BE2C (cell line): ENCODE measurements at regions not wholly inside any gene's neighbourhood (a gene's known extent, or its start where the extent isn't known, plus 50 kb on each side); places are given as distances from the start of the nearest gene placed in this dataset.

Experiments used
- DNase-seq: peaks from one replicate; pipeline ENCODE4 v3.0.0-alpha.2; 2020
- H3K27me3 ChIP-seq: fragments of 250-450 bp; sonication (Bioruptor Pico); 2 replicates; pipeline ENCODE4 v1.5.1; 2020; ENCODE audit warnings: mild to moderate bottlenecking
- H3K36me3 ChIP-seq: fragments of 250-450 bp; sonication (Bioruptor Pico); 2 replicates; pipeline ENCODE4 v1.5.1; 2020; ENCODE audit warnings: mild to moderate bottlenecking
- H3K4me1 ChIP-seq: fragments of 250-450 bp; sonication (Bioruptor Pico); 2 replicates; pipeline ENCODE4 v1.5.1; 2020
- H3K4me3 ChIP-seq: 2 replicates; pipeline ENCODE4 v1.5.1; 2011; ENCODE audit warnings: low read depth, low read length
- H3K9me3 ChIP-seq: fragments of 250-450 bp; sonication (Bioruptor Pico); 2 replicates; pipeline ENCODE4 v1.5.1; 2020
- CTCF ChIP-seq: IDR thresholded peaks from 2 replicates; pipeline ENCODE4 v1.5.1; 2012; ENCODE audit warnings: mild to moderate bottlenecking, low read depth, low read length

GRCh38 chr20:51318058-51318949 is 224.2 kb downstream of the NFATC2 start:
- peak; percentile 85 for TF ChIP-seq CTCF
- H3K36me3 ChIP-seq = no peaks in the 10 kb centered on the region
- H3K4me3 ChIP-seq = peak overlapping the region; percentile 32
- DNase-seq = peak; percentile 83
- peaks cover 1% of the 10 kb centered on the region; the same call in 1 of the 2 replicates for H3K27me3 ChIP-seq
- H3K9me3 ChIP-seq = no peaks in the 10 kb centered on the region; the same call in 1 of the 2 replicates
- no peaks in the 10 kb centered on the region; the same call in 1 of the 2 replicates for H3K4me1 ChIP-seq

- Histone ChIP-seq H3K36me3 (no peaks in the 10 kb centered on the region), H3K9me3 (no peaks in the 10 kb centered on the region; the same call in 1 of the 2 replicates), H3K27me3 (peaks cover 6% of the 10 kb centered on the region; the same call in 1 of the 2 replicates), H3K4me3 (no peak overlapping the region), H3K4me1 (no peaks in the 10 kb centered on the region; the same call in 1 of the 2 replicates)
- TF ChIP-seq CTCF = no peak
- no peak for DNase-seq
Observed at GRCh38 chr20:51315390-51315789, 227.1 kb downstream of the NFATC2 start.

- no peaks in the 10 kb centered on the region for H3K36me3 ChIP-seq
- DNase-seq = no peak
- TF ChIP-seq CTCF = no peak
- peaks cover 6% of the 10 kb centered on the region; the same call in 1 of the 2 replicates for H3K27me3 ChIP-seq
- H3K4me3 ChIP-seq = no peak overlapping the region
- H3K4me1 ChIP-seq = no peaks in the 10 kb centered on the region; the same call in 1 of the 2 replicates
- no peaks in the 10 kb centered on the region; the same call in 1 of the 2 replicates for H3K9me3 ChIP-seq
Observed at GRCh38 chr20:51313358-51313827, 229.1 kb downstream of the NFATC2 start.

- Histone ChIP-seq H3K4me3 (no peak overlapping the region), H3K4me1 (no peaks in the 10 kb centered on the region), H3K9me3 (no peaks in the 10 kb centered on the region; the same call in 1 of the 2 replicates), H3K36me3 (no peaks in the 10 kb centered on the region), H3K27me3 (peaks cover 6% of the 10 kb centered on the region; the same call in 1 of the 2 replicates)
- no peak for TF ChIP-seq CTCF
- no peak for DNase-seq
Observed at GRCh38 chr20:51312480-51312783, 230.1 kb downstream of the NFATC2 start.

- H3K9me3 ChIP-seq = no peaks in the 10 kb centered on the region; the same call in 1 of the 2 replicates
- no peak for DNase-seq
- H3K27me3 ChIP-seq = peaks cover 6% of the 10 kb centered on the region; the same call in 1 of the 2 replicates
- H3K36me3 ChIP-seq = no peaks in the 10 kb centered on the region
- no peak for TF ChIP-seq CTCF
- H3K4me1 ChIP-seq = no peaks in the 10 kb centered on the region
- no peak overlapping the region for H3K4me3 ChIP-seq
Observed at GRCh38 chr20:51311636-51312479, 230.7 kb downstream of the NFATC2 start.
